SU-DHL-6 (cell line): ENCODE measurements at regions not wholly inside any gene's neighbourhood (a gene's known extent, or its start where the extent isn't known, plus 50 kb on each side); places are given as distances from the start of the nearest gene placed in this dataset.

Experiments
- H2AFZ ChIP-seq: fragments of 200-600 bp; sonication (generic); 2 replicates; pipeline ENCODE4 v1.6.1; 2014; ENCODE audit warnings: low read depth, mild to moderate bottlenecking, moderate library complexity, mixed read lengths, antibody characterized with exemption, low read length; ENCODE audit not compliant: severe bottlenecking
- H3F3A ChIP-seq: fragments of 200-600 bp; shearing (Covaris generic); 2 replicates; pipeline ENCODE4 v1.6.0; 2016; ENCODE audit warnings: antibody characterized with exemption, mild to moderate bottlenecking; ENCODE audit not compliant: insufficient read depth
- H3K27ac ChIP-seq: fragments of 200-600 bp; sonication (generic); 2 replicates; pipeline ENCODE4 v1.5.1; 2016; ENCODE audit warnings: low read depth, mild to moderate bottlenecking, low read length, moderate library complexity, mixed read lengths
- H3K27me3 ChIP-seq: fragments of 200-600 bp; sonication (generic), shearing (Covaris generic); 2 replicates; pipeline ENCODE4 v1.6.0; 2014; ENCODE audit warnings: mild to moderate bottlenecking, low read length
- H3K36me3 ChIP-seq: fragments of 200-600 bp; sonication (generic); 2 replicates; pipeline ENCODE4 v1.6.1; 2014; ENCODE audit warnings: mild to moderate bottlenecking, low read length, mixed read lengths
- H3K4me2 ChIP-seq: fragments of 300-600, 200-600 bp; shearing (Covaris generic), sonication (generic); 2 replicates; pipeline ENCODE4 v1.6.0; 2014; ENCODE audit warnings: low read length, low read depth, mild to moderate bottlenecking; ENCODE audit not compliant: poor library complexity, severe bottlenecking
- H3K4me3 ChIP-seq: fragments of 200-600 bp; sonication (generic); 2 replicates; pipeline ENCODE4 v1.5.1; 2014; ENCODE audit warnings: antibody characterized with exemption, low read length, mild to moderate bottlenecking, mixed read lengths; ENCODE audit not compliant: insufficient read depth, poor library complexity, severe bottlenecking
- H3K79me2 ChIP-seq: fragments of 200-600 bp; sonication (generic); 2 replicates; pipeline ENCODE4 v1.6.1; 2014; ENCODE audit warnings: mild to moderate bottlenecking, low read length, moderate library complexity; ENCODE audit not compliant: insufficient read depth
- H3K9ac ChIP-seq: fragments of 200-600 bp; sonication (generic); 2 replicates; pipeline ENCODE4 v1.7.0; 2014; ENCODE audit warnings: mild to moderate bottlenecking, low read length
- H3K9me2 ChIP-seq: fragments of 200-600 bp; sonication (generic); replicated peaks from 2 replicates; pipeline ENCODE4 v1.6.1; 2014; ENCODE audit warnings: low read length; ENCODE audit not compliant: insufficient read depth
- H3K9me3 ChIP-seq: fragments of 200-600 bp; sonication (generic); 2 replicates; pipeline ENCODE4 v1.6.1; 2014; ENCODE audit warnings: low read length, mixed read lengths; ENCODE audit not compliant: insufficient read depth
- H4K20me1 ChIP-seq: fragments of 200-600 bp; sonication (generic); 2 replicates; pipeline ENCODE4 v1.6.1; 2014; ENCODE audit warnings: low read depth, mild to moderate bottlenecking, antibody characterized with exemption, low read length, moderate library complexity, mixed read lengths
- EZH2phosphoT487 ChIP-seq: fragments of 200-600 bp; sonication (generic), shearing (Covaris generic); conservative IDR thresholded peaks from 2 replicates; pipeline ENCODE4 v1.6.1; 2018; ENCODE audit warnings: mild to moderate bottlenecking, antibody characterized with exemption, low read length, moderate library complexity, mixed read lengths
- TF ChIP-seq, protein P1 (sequence below): fragments of 200-600 bp; sonication (generic); IDR thresholded peaks from one replicate; pipeline ENCODE4 v1.5.1; 2017; ENCODE audit warnings: antibody characterized with exemption, mild to moderate bottlenecking, low read length, moderate library complexity; ENCODE audit not compliant: insufficient read depth, poor library complexity, severe bottlenecking

DNA sequence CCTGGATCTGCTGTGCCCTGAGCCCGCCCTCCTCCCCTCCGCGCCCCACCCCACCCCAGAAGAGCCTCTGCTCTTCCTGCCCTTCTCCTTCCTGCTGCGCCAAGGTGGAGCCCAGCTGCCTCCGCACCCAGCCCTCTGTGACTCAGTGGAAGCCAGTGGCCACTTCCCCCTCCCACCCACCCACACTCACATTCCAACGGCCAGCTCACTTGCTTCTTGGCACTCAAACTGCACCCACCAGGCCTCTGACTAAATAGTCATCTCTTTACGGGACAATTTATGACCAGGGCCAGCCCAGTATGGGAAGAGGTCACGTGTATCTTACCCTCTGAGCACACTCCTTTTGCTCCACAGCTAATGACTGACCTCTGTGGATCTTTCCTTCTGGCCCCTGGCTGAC, 150.4 kb upstream of the SLC1A4 start:
- Histone ChIP-seq H3K79me2 (no peaks in the 10 kb centered on the region), H3K9me2 (no peaks in the 10 kb centered on the region), H3K9me3 (no peaks in the 10 kb centered on the region), H4K20me1 (no peaks in the 10 kb centered on the region), H3F3A (peaks cover 4% of the 10 kb centered on the region; the same call in 1 of the 2 replicates), H3K27me3 (no peaks in the 10 kb centered on the region), H3K36me3 (no peaks in the 10 kb centered on the region), H3K9ac (no peak overlapping the region), H2AFZ (no peak overlapping the region), H3K4me2 (no peak overlapping the region), H3K27ac (no peak overlapping the region), H3K4me3 (no peak overlapping the region)
- TF ChIP-seq, protein P1, sequence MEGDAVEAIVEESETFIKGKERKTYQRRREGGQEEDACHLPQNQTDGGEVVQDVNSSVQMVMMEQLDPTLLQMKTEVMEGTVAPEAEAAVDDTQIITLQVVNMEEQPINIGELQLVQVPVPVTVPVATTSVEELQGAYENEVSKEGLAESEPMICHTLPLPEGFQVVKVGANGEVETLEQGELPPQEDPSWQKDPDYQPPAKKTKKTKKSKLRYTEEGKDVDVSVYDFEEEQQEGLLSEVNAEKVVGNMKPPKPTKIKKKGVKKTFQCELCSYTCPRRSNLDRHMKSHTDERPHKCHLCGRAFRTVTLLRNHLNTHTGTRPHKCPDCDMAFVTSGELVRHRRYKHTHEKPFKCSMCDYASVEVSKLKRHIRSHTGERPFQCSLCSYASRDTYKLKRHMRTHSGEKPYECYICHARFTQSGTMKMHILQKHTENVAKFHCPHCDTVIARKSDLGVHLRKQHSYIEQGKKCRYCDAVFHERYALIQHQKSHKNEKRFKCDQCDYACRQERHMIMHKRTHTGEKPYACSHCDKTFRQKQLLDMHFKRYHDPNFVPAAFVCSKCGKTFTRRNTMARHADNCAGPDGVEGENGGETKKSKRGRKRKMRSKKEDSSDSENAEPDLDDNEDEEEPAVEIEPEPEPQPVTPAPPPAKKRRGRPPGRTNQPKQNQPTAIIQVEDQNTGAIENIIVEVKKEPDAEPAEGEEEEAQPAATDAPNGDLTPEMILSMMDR, result no peak
- no peak for TF ChIP-seq EZH2phosphoT487

GRCh38 chr2:64839844-64840243, 149.4 kb upstream of the SLC1A4 start:
- no peaks in the 10 kb centered on the region for H3K36me3 ChIP-seq
- H4K20me1 ChIP-seq, result no peaks in the 10 kb centered on the region
- H3K9me3 ChIP-seq, result no peaks in the 10 kb centered on the region
- peak overlapping the region; percentile 27 for H3K4me2 ChIP-seq
- TF ChIP-seq, protein P1, result no peak
- TF ChIP-seq EZH2phosphoT487, result no peak
- no peaks in the 10 kb centered on the region for H3K27me3 ChIP-seq
- no peaks in the 10 kb centered on the region for H3K79me2 ChIP-seq
- no peak overlapping the region for H3K4me3 ChIP-seq
- peaks cover 4% of the 10 kb centered on the region; the same call in 1 of the 2 replicates for H3F3A ChIP-seq
- peak overlapping the region; percentile 89 for H2AFZ ChIP-seq
- no peak overlapping the region for H3K27ac ChIP-seq
- no peak overlapping the region for H3K9ac ChIP-seq
- no peaks in the 10 kb centered on the region for H3K9me2 ChIP-seq

DNA sequence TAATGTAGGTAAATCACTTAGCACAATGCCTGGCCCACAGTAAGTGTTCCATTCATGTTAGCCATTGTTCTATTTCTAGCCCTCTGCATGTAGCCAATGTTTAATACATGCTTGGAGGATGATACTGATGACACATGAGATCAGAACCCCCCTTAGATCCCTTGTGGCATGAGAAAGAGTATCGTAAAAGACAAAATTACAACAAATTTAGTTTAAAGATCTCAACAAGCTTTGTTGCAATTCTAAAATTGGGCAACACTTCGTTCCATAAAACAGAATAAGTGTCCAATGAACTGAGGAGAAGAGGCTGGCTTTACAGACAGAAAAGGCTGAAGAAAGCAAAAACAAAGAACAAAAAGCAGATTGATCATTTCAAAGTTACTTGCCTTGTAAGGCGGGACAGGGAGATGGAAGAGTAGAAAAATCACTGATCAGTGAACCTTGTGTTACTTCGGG, 148.7 kb upstream of the SLC1A4 start:
- Histone ChIP-seq H3K27me3 (no peaks in the 10 kb centered on the region), H4K20me1 (no peaks in the 10 kb centered on the region), H3K79me2 (no peaks in the 10 kb centered on the region), H3K36me3 (no peaks in the 10 kb centered on the region), H3K4me3 (no peak overlapping the region), H3K9ac (no peak overlapping the region), H3K4me2 (peak overlapping the region; percentile 27), H2AFZ (no peak overlapping the region), H3K9me2 (no peaks in the 10 kb centered on the region), H3F3A (peaks cover 4% of the 10 kb centered on the region; the same call in 1 of the 2 replicates), H3K9me3 (no peaks in the 10 kb centered on the region), H3K27ac (no peak overlapping the region)
- TF ChIP-seq, protein P1, result no peak
- TF ChIP-seq EZH2phosphoT487, result no peak

DNA sequence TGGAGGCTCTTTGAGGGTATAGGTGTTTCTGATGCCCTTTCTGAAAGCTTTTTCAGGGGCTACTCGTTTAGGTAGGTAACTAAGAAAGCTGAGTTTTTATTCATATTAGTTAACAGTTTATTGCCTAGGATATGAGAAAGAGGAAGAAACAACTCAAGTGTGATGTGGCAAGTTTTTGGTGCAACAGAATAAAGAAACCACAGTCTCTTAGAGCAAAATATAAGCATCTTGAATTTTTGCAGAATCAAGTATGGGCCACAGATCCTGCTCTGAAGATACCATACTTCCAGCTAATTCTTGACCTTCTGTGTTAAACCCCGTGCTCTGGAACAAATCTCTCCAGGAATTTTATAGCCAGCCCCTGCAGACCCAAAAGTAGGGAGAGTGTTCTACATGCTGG, 147.7 kb upstream of the SLC1A4 start:
- Histone ChIP-seq H3K9ac (no peak overlapping the region), H3K27me3 (no peaks in the 10 kb centered on the region), H3K9me2 (no peaks in the 10 kb centered on the region), H3K36me3 (no peaks in the 10 kb centered on the region), H3K4me2 (peak overlapping the region; percentile 27), H3K27ac (peak overlapping the region; percentile 46; the same call in 1 of the 2 replicates), H3F3A (peaks cover 4% of the 10 kb centered on the region; the same call in 1 of the 2 replicates), H3K9me3 (no peaks in the 10 kb centered on the region), H3K4me3 (no peak overlapping the region), H2AFZ (no peak overlapping the region), H3K79me2 (no peaks in the 10 kb centered on the region), H4K20me1 (no peaks in the 10 kb centered on the region)
- TF ChIP-seq EZH2phosphoT487, result no peak
- TF ChIP-seq, protein P1, result no peak
